GM18507 (cell line): ENCODE measurements at regions not wholly inside any gene's neighbourhood (a gene's known extent, or its start where the extent isn't known, plus 50 kb on each side); places are given as distances from the start of the nearest gene placed in this dataset.
"Not testable (repeated sequence)": the region's sequence is repeated elsewhere in the genome, so short reads cannot be mapped to it uniquely, and the experiment has no call there.

ENCODE experiments used
- DNase-seq: peaks from one replicate; pipeline ENCODE4 v3.0.0; 2011; ENCODE audit warnings: low read depth; ENCODE audit not compliant: insufficient read length; ENCODE audit errors: extremely low spot score
- FAIRE-seq: peaks from 2 replicates; lab custom pipeline; 2011; peaks lifted over from hg19 to GRCh38; lab: Jason Lieb, UNC

DNA sequence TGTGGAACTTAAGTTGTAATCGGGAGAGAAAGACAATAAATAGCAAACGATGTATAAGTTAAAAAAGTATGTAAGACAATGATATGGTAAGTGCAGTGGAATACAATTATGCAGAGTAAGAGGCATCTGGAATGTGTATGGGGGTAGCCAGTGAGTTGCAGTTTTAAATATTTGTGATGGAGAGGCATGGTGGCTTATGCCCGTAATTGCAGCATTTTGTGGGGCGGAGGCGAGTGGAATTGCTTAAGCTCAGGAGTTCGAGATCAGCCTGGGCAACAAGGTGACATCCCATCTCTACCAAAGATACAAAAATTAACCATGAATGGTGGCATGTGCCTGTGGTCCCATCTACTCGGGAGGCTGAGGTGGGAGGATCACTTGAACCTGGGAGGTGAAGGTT, 52.5 kb upstream of the WDFY3 start:
- DNase-seq (no peak), FAIRE-seq (no peak)

DNA sequence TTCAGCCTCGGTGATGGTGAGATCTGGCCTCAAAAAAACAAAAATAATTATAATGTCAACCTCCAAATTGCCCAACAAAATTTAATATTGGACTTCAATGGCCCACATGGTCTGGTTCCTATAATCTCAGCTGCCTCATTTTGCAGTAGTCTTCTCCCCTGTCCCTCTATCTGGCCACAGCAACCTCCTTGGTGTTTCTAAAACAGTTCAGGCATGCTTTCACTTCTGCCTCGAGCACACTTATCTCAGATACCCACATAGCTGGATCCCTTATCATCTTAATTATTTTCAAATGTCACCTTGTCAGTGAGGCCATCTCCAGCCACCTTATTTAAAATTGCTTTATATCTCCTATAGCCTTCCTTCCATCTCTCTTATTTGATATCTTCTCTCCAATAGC, 52.9 kb upstream of the WDFY3 start:
- no peak for DNase-seq
- FAIRE-seq, result no peak

DNA sequence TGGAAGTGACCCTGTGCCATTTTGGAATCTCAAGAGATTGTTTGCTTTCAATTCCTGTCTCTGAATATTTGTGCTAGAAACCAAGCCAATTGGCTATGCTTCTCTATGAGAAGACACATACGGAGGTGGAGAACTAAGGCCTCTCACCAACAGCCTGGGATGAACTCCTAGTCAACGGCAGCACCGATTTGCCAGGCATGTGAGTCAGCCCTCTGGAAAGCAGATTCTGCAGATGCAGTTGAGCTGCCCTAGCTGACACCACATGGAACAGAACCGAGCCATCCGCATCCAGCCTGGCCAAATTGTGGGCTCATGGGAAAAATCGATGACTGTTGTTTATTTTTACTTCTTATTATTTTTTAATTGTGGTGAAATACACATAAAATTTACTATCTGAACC, 58.2 kb upstream of the WDFY3 start:
- FAIRE-seq (no peak), DNase-seq (no peak)

DNA sequence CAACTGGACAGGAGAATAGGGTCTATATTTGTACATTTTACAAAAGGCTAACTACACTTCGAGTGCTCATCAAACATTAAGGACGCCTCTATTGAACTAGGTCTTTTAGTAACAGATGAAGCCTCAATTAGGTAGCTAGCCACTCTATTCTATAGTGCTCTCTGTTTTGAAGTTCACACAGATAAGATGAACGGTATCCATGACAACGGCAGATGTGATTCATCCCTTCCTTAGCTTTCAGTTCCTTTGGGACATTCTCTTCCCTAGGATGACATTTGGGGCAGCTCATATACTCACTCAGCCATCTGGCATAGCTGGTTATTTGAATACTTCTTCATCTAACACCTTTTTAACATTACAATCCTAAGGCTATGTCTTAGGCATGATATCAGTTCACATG, 62.4 kb upstream of the WDFY3 start:
- no peak for FAIRE-seq
- DNase-seq, result no peak

DNA sequence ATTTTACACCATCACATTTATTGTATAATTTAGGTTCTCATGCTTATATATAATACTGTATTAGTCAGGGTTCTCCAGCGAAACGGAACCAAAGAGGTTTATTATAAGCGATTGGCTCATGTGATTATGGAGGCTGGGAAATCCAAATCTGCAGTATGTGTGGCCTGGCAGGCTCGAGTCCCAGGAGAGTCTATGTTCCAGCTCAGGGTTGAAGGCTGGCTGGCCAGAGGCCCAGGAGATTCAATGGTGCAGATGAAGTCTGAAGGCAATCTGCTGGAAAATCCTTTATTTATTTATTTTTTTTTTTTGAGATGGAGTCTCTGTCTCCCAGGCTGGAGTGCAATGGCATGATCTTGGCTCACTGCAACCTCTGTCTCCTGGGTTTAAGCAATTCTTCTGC, 63.0 kb upstream of the WDFY3 start:
- FAIRE-seq (no peak), DNase-seq (no peak)

DNA sequence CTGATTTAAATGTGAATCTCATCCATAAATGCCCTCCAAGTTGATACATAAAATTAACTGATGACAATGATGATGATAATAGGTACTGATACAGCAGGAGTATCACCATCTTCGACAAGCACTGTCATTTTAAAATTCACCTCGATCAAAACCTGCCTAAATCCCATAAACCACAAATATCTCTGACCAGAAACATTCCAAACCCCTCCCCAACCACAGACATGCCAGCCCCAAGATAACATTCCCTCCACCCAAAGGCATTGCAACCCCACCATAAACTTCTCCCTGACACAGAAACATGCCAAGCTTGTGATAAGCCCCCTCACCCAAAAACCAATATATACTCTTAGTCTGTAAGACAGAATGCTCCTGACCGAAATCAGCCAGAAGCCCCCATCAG, 63.7 kb upstream of the WDFY3 start:
- no peak for DNase-seq
- no peak for FAIRE-seq

DNA sequence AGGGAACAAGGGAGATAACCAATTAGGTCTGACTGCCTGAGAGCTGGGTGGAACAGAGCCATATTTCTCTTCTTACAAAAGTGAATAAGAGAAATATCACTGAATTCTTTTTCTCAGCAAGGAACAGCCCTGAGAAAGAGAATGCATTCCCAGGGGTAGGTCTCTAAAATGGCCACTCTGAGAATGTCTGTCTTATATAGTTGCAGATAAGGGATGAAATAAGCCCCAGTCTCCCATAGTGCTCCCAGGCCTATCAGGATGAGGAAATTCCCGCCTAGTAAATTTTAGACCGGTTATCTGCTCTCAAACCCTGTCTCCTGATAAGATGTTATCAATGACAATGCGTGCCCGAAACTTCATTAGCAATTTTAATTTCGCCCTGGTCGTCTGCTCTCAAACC, 67.3 kb upstream of the WDFY3 start:
- not testable (repeated sequence) for FAIRE-seq, DNase-seq

DNA sequence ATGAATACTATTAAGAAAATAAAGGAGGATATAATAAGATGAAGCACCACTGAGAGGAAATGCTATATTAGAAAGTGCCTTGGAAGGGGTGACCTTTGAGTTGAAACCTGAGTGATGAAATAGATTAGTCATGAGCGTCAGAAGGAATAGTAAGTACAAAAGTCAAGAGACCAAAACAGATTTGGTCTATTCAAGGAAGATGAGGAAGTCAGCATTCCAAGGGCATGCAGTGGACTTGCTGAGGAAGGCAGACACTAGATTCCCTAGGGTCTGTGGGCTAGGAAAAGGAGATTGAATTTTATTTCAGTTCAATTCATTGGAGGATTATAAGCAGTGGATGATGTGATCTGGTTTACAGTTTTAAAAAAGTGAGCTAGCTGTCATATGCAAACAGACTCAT, 73.0 kb upstream of the WDFY3 start:
- FAIRE-seq (no peak), DNase-seq (no peak)

DNA sequence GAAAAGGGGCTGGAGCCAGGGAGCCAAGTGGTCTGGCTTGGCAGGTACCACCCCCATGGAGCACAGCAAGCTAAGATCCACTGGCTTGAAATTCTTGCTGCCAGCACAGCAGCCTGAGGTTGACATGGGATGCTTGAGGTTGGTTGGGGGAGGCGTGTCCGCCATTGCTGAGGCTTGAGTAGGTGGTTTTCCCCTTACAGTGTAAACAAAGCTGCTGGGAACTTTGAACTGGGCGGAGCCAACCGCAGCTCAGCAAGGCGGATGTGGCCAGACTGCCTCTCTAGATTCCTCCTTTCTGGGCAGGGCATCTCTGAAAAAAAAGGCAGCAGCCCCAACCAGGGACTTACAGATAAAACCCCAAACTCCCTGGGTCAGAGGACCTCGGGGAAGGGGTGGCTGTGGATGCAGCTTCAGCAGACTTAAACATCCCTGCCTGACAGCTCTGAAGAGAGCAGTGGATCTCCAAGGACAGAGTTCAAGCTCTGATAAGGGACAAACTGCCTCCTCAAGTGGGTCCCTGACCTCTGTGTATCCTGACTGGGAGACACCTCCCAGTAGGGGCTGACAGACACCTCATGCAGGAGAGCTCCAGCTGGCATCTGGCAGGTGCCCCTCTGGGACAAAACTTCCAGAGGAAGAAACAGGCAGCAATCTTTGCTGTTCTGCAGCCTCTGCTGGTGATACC, 77.5 kb upstream of the WDFY3 start:
- DNase-seq, FAIRE-seq: not testable (repeated sequence)

DNA sequence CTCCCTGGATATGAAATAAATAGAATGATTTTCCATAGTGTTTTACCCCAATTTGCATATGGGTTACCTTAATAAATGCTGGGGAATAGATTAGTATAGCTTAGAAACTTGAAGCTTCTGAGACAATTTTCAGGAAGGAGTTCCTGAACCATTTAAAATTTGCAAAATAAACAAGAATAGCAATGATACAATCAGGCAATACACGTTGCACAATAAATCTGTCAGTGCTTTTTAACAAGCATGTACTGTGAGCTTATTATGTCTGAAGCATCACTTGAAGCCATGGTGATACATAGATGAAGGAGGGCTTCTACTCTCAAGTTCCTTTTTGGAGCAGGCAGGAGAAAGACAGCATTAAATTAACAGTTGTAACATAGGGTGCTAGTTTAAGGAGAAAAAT, 84.2 kb upstream of the WDFY3 start:
- DNase-seq (no peak), FAIRE-seq (no peak)

DNA sequence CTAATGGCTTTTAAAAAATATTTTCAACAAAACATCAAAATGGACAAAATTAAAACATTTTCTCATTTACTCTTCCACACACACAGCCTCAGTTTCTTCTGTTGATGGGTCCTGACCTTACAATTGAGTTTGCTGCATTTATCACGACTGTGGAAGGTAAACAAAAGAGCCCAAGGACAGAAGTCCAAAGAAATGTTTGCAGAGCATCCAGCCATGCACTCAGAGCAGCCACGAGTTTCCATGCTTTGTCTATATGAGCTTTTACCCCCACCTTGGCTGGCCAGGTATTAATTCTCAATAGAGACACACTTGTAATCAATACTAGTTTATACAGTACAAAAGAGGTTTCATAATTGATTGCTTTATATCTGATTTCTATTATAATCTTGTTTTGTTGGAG, 85.0 kb upstream of the WDFY3 start:
- FAIRE-seq (no peak), DNase-seq (no peak)

DNA sequence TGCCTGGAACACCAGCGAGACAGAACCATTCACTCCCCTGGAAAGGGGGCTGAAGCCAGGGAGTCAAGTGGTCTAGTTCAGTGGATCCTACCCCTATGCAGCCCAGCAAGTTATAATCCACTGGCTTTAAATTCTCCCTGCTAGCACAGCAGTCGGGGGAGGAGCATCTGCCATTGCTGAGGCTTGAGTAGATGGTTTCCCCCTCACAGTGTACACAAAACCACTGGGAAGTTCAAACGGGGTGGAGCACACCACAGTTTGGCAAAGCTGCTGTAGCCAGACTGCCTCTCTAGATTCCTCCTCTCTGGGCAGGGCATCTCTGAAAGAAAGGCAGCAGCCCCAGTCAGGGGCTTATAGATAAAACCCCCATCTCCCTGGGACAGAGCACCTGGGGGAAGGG, 88.4 kb upstream of the WDFY3 start:
- DNase-seq, FAIRE-seq: not testable (repeated sequence)

DNA sequence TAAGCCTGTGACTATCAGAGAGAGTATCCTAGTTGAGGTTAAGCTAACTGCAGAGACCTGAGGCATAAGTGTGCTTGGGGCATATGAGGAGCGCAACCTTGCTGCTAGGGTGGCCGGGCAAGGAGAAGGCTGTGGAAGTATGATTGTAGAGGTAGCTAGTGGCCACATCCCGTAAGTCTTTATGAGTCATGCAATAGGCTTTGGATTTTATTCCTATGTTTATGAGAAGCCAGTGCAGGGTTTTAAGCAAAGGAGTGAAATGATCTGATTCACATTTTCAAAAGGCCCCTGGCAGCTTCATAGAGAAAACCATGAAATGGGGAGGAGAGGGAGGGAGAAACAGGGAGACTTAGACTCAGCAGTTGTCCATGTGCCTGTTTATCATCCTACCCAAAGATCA, 92.1 kb upstream of the WDFY3 start:
- FAIRE-seq (no peak), DNase-seq (no peak)

DNA sequence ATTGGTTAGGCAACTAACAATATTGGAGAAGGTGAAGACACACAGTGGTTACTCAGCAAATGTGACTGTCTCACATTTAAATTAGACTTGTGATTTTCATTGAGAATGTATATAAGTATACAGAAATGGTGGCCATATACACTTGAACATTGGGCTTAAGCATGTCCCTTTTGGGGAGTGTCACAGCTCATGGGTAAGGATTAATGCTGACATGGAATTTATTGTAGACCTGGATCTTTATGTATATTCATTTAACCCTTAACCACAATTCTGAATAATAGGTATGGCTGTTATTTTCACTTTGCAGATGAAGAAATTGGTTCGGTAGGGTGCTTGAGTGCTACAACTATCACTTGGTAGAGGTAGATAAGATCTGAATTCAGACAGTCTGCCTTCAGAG, 95.5 kb upstream of the WDFY3 start:
- DNase-seq (no peak), FAIRE-seq (no peak)

DNA sequence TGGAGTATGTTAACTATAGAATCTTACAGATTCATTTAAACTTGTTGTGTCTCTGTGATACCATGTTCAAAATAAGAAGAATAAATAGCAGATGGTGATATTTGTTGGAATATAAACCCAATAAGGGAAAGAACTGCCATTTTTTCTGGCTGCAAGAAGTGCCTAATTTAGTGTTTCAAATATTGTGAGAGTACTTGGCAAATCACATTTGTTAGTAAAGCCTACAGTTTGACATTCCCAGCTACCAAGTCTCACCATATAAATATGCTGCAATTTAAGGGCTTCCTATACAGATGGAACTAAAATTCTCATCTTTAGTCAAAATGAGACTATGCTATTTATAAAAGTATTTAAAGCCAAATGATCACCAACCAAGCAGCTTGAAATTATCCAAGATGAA, 96.0 kb upstream of the WDFY3 start:
- no peak for DNase-seq
- no peak for FAIRE-seq

DNA sequence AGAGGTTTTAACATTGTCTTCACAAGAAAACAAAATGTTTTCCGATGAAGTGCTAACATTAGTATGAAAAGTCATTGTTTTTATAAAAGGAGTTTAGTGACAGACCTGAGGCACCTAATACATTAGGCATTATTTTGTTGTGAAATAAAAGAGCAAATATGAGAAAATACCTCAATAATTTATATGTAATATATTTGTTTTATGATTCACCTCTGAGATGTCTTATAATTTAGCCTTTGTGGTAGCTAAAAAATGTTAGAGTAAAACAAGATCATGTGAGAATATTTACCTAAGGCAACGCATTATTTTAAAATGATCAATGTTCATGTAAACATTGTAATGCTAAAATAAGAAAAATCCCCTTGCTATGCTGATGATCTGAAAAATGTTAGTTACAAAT, 100.9 kb upstream of the WDFY3 start:
- FAIRE-seq (no peak), DNase-seq (no peak)

DNA sequence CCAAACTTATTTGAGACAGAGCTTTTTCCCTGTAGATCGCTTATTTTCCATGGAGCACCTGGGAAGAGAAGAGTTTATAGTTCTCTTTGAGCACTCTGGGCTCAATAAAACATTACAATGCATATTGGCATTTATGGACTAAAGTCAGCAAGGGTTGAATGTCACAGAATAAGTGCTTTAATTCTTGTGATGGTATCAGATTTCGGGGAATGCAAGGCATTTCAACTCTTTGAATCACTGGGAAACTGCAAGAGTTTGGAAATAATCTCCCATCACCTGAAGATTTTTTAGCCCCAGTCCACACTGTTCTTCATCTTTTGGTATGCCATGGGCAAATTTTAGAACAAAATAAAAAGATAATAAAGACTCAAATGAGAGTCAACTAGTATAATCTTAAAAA, 111.5 kb upstream of the WDFY3 start:
- FAIRE-seq (no peak), DNase-seq (no peak)

DNA sequence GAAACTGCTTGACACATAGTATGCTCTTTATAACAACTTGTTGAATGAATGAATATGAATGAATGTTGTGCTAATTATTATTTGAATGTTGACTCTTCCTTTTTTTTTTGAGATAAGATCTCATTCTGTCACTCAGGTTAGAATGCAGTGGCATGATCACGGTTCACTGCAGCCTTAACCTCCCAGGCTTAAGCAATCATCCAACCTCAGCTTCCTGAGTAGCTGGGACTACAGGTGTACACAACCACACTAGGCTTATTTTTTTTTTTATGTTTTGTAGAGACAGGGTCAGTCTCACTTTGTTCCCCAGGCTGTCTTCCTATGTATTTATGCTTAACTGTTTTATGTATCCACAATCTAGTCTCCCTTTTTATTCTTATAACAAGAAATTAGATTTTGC, 114.7 kb upstream of the WDFY3 start:
- FAIRE-seq, result no peak
- DNase-seq, result no peak

DNA sequence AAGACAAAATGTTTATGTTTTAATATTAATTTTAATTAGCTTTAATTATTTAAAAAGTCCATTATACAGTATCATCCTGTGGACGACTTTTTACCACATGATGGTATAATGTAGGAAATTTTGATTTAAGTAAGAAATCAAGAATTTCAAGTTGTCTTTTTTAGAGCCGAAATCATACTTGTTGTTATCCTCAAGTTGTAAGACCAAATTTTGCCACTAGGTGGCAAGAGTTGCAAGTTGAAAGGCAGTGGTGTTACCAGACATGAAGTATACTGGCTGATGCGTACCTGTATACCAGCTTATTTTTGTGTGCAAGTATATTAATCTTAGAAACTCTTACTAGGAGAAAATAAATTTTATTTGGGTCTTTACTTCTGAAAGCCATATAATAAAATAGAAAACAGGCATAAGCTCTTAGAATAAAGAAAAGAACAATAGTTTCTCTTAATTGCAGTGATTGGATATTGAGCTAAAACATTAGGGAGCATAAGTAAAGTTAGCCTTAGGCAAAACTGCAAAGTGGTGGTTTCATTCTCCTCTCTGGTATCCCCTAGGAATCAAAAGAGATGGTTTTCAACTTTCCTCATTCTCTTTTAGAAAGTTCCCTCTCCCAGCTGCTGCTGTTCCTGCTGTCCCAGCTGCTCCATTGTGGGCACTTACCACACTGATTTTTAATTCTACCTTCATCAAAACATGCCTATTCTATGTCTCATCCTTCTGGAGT, 118.0 kb upstream of the WDFY3 start:
- no peak for DNase-seq
- peak; percentile 85 for FAIRE-seq

DNA sequence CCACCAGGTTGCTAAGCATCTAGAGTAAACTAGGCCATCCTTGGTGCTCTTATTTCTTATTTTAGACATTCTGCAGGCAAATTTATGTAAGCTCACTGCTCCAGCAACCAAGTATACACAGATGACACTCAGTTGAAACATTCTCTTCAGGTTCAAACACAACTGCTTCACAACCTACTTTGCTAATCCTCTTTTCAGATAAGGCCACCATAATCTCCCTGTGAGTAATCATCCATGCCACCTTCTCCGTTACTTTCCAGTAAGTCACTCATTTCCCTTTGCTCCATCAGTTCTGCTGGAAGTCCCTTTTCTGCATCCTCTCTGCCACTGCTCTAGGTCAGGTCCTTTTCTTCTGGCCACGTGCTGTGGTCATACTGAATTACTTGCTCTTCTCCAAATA, 120.2 kb upstream of the WDFY3 start:
- no peak for DNase-seq
- FAIRE-seq, result no peak

DNA sequence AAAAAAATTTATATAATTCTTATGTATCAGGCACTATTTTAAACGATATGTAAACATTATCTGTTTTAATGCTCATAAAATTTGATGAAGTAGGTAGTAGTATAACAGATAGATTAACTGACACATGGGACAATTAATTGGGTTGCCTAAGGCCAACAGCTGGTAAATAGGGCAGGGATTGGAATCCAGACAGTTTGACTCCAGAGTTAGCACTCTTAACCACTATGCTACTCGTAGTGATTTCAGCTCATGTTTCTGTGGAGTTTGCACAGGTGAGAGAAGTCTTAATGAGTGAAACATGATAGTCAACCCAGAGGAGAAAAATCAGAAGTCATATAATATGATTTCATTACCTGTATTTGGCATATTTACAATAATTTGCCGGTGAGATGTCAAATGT, 126.0 kb upstream of the WDFY3 start:
- FAIRE-seq (no peak), DNase-seq (no peak)
